IMR-90 (cell line): ENCODE measurements at regions not wholly inside any gene's neighbourhood (a gene's known extent, or its start where the extent isn't known, plus 50 kb on each side); places are given as distances from the start of the nearest gene placed in this dataset.

ENCODE experiments used
- ATAC-seq: fragments of 200-7000 bp; cut with Tn5 transposase; 2 replicates; pipeline ENCODE4 v1.9.1; 2020; ENCODE audit warnings: low read depth, mild to moderate bottlenecking, moderate library complexity
- BruUV-seq: library from RNA; stranded (reverse); fragments of 400-500 nt; replicated peaks from 2 replicates; lab custom pipeline; 2021; lab: Mats Ljungman, UMichigan
- CTCF ChIA-PET: fragments of 300-600 bp; formaldehyde crosslinking; extraction: SDS; loops from one replicate; lab custom pipeline; 2021; ENCODE audit warnings: antibody characterized with exemption; lab: Yijun Ruan, JAX
- POLR2A ChIA-PET: fragments of 300-600 bp; sonication (Branson Sonifier 250); formaldehyde crosslinking; loops from one replicate; lab custom pipeline; 2022; ENCODE audit warnings: antibody characterized with exemption; ENCODE audit not compliant: unreplicated experiment; lab: Charles Lee
- DNase-seq: peaks from one replicate; pipeline ENCODE4 v3.0.0; 2013
- H2AFZ ChIP-seq: replicated peaks from 2 replicates; pipeline ENCODE3; 2013; ENCODE audit warnings: low read length, mild to moderate bottlenecking; ENCODE audit not compliant: poor library complexity
- H2AK5ac ChIP-seq: 2 replicates; pipeline ENCODE4 v1.6.1; 2013; ENCODE audit warnings: low read depth, low read length, inconsistent platforms
- H2AK9ac ChIP-seq: replicated peaks from 2 replicates; pipeline ENCODE3; 2013; ENCODE audit warnings: mild to moderate bottlenecking, low read depth, low read length, moderate library complexity; ENCODE audit not compliant: poor library complexity
- H2BK120ac ChIP-seq: 2 replicates; pipeline ENCODE4 v1.6.1; 2013; ENCODE audit warnings: low read depth, low read length, inconsistent platforms
- H2BK15ac ChIP-seq: 3 replicates; pipeline ENCODE4 v1.6.1; 2013; ENCODE audit warnings: low read depth, low read length, inconsistent platforms
- H2BK20ac ChIP-seq: 2 replicates; pipeline ENCODE4 v1.6.1; 2013; ENCODE audit warnings: low read depth, mild to moderate bottlenecking, inconsistent platforms, low read length, moderate library complexity
- H2BK5ac ChIP-seq: 2 replicates; pipeline ENCODE4 v1.6.1; 2013; ENCODE audit warnings: mild to moderate bottlenecking, low read depth, low read length, inconsistent platforms; ENCODE audit not compliant: poor library complexity, severe bottlenecking
- H3K14ac ChIP-seq: replicated peaks from 2 replicates; pipeline ENCODE4 v1.6.1; 2013; ENCODE audit warnings: low read depth, low read length, inconsistent platforms
- H3K18ac ChIP-seq: 2 replicates; pipeline ENCODE4 v1.6.1; 2013; ENCODE audit warnings: low read depth, low read length, control low read depth
- H3K23ac ChIP-seq: 2 replicates; pipeline ENCODE4 v1.6.1; 2013; ENCODE audit warnings: low read depth, low read length, inconsistent platforms
- H3K27ac ChIP-seq: 2 replicates; pipeline ENCODE4 v1.5.1; 2013; ENCODE audit warnings: mild to moderate bottlenecking, control low read depth, low read length; ENCODE audit not compliant: insufficient read depth
- H3K27me3 ChIP-seq: 2 replicates; pipeline ENCODE4 v1.6.1; 2013; ENCODE audit warnings: low read length; ENCODE audit not compliant: control insufficient read depth, insufficient read depth
- H3K36me3 ChIP-seq: 2 replicates; pipeline ENCODE4 v1.6.1; 2013; ENCODE audit warnings: low read length, mixed read lengths; ENCODE audit not compliant: control insufficient read depth, insufficient read depth
- H3K4ac ChIP-seq: 2 replicates; pipeline ENCODE4 v1.6.1; 2013; ENCODE audit warnings: low read depth, low read length, inconsistent platforms
- H3K4me1 ChIP-seq: 2 replicates; pipeline ENCODE4 v1.6.1; 2013; ENCODE audit warnings: low read length, mixed read lengths; ENCODE audit not compliant: control insufficient read depth, insufficient read depth
- H3K4me2 ChIP-seq: 2 replicates; pipeline ENCODE4 v1.6.1; 2013; ENCODE audit warnings: low read depth, mild to moderate bottlenecking, control low read depth, low read length, moderate library complexity
- H3K4me3 ChIP-seq: 2 replicates; pipeline ENCODE4 v1.5.1; 2013; ENCODE audit warnings: low read depth, mild to moderate bottlenecking, control low read depth, low read length, moderate library complexity; ENCODE audit not compliant: insufficient read depth
- H3K56ac ChIP-seq: 2 replicates; pipeline ENCODE4 v1.6.1; 2013; ENCODE audit warnings: low read length, inconsistent platforms; ENCODE audit not compliant: insufficient read depth; ENCODE audit errors: extremely low read depth
- H3K79me1 ChIP-seq, 2 experiments: 2 replicates each; pipeline ENCODE4 v1.6.1; 2013; ENCODE audit warnings: low read length in 2 of 2, inconsistent platforms in 1 of 2, low read depth in 1 of 2
- H3K9ac ChIP-seq: 2 replicates; pipeline ENCODE4 v1.6.1; 2013; ENCODE audit warnings: low read depth, low read length, control low read depth
- H3K9me1 ChIP-seq: 2 replicates; pipeline ENCODE4 v1.6.1; 2013; ENCODE audit warnings: low read length, inconsistent platforms; ENCODE audit not compliant: insufficient read depth
- H3K9me3 ChIP-seq: 2 replicates; pipeline ENCODE4 v1.6.1; 2013; ENCODE audit warnings: low read length; ENCODE audit not compliant: control insufficient read depth, insufficient read depth
- H4K20me1 ChIP-seq: 2 replicates; pipeline ENCODE4 v1.6.1; 2013; ENCODE audit warnings: low read length, inconsistent platforms; ENCODE audit not compliant: insufficient read depth
- H4K5ac ChIP-seq: 2 replicates; pipeline ENCODE4 v1.6.1; 2013; ENCODE audit warnings: mild to moderate bottlenecking, low read depth, low read length, control low read depth
- H4K8ac ChIP-seq, 2 experiments: 2 replicates each; pipeline ENCODE4 v1.6.1; 2013; ENCODE audit warnings: low read depth in 2 of 2, low read length in 2 of 2, control low read depth in 1 of 2, inconsistent platforms in 1 of 2
- H4K91ac ChIP-seq: 2 replicates; pipeline ENCODE4 v1.6.1; 2013; ENCODE audit warnings: low read depth, low read length, inconsistent platforms; ENCODE audit not compliant: insufficient read depth
- BHLHE40 ChIP-seq: fragments of 150-350 bp; IDR thresholded peaks from 2 replicates; pipeline ENCODE4 v1.6.1; 2016; ENCODE audit warnings: mild to moderate bottlenecking, low read depth, low read length
- CEBPB ChIP-seq: IDR thresholded peaks from 2 replicates; pipeline ENCODE4 v1.6.1; 2012; ENCODE audit warnings: low read depth, low read length, improper control_type of control experiment
- CHD1 ChIP-seq: IDR thresholded peaks from 2 replicates; pipeline ENCODE4 v1.6.1; 2012; ENCODE audit warnings: low read depth, low read length, improper control_type of control experiment
- CTCF ChIP-seq: conservative IDR thresholded peaks from 2 replicates; pipeline ENCODE4 v1.5.1; 2012; ENCODE audit warnings: mild to moderate bottlenecking, low read depth, low read length, improper control_type of control experiment
- ELK1 ChIP-seq: fragments of 150-350 bp; IDR thresholded peaks from 2 replicates; pipeline ENCODE4 v1.6.1; 2016; ENCODE audit warnings: low read depth, mild to moderate bottlenecking, low read length, moderate library complexity, borderline replicate concordance
- FOS ChIP-seq: fragments of 150-350 bp; IDR thresholded peaks from 2 replicates; pipeline ENCODE4 v1.6.1; 2016; ENCODE audit warnings: low read depth, low read length
- MAFK ChIP-seq: IDR thresholded peaks from 2 replicates; pipeline ENCODE4 v1.6.1; 2012; ENCODE audit warnings: low read depth, low read length, improper control_type of control experiment
- MAZ ChIP-seq: IDR thresholded peaks from 2 replicates; pipeline ENCODE4 v1.6.1; 2012; ENCODE audit warnings: low read depth, mild to moderate bottlenecking, low read length, improper control_type of control experiment, moderate library complexity, borderline replicate concordance
- MXI1 ChIP-seq: IDR thresholded peaks from 2 replicates; pipeline ENCODE4 v1.6.1; 2012; ENCODE audit warnings: low read depth, mild to moderate bottlenecking, low read length, moderate library complexity, borderline replicate concordance
- NFE2L2 ChIP-seq: fragments of 150-350 bp; IDR thresholded peaks from 2 replicates; pipeline ENCODE4 v1.6.1; 2016; ENCODE audit warnings: low read depth, mild to moderate bottlenecking, low read length
- POLR2A ChIP-seq: IDR thresholded peaks from 2 replicates; pipeline ENCODE4 v1.6.1; 2012; ENCODE audit warnings: mild to moderate bottlenecking, low read depth, low read length
- RAD21 ChIP-seq: IDR thresholded peaks from 2 replicates; pipeline ENCODE4 v1.6.1; 2012; ENCODE audit warnings: low read length, improper control_type of control experiment
- RCOR1 ChIP-seq: IDR thresholded peaks from 2 replicates; pipeline ENCODE4 v1.6.1; 2012; ENCODE audit warnings: mild to moderate bottlenecking, low read length, improper control_type of control experiment; ENCODE audit not compliant: insufficient replicate concordance
- RFX5 ChIP-seq: IDR thresholded peaks from 2 replicates; pipeline ENCODE4 v1.8.0; 2012; ENCODE audit warnings: low read depth, mild to moderate bottlenecking, low read length, moderate library complexity
- SMC3 ChIP-seq: fragments of 150-350 bp; IDR thresholded peaks from 2 replicates; pipeline ENCODE4 v1.6.1; 2016; ENCODE audit warnings: low read depth, mild to moderate bottlenecking, antibody characterized with exemption, low read length, moderate library complexity
- USF2 ChIP-seq: fragments of 150-350 bp; IDR thresholded peaks from 2 replicates; pipeline ENCODE4 v1.6.1; 2017; ENCODE audit warnings: mild to moderate bottlenecking, antibody characterized with exemption, low read length, low read depth
- WGBS, 2 experiments: methylation state at CpG; one replicate each; pipeline versions ENCODE4 v1.1.5 to v1.1.7; 2013; ENCODE audit warnings: missing lambda C conversion rate in 2 of 2; ENCODE audit not compliant: insufficient read length in 1 of 2; ENCODE audit errors: extremely low coverage in 2 of 2; 5-methylcytosine and 5-hydroxymethylcytosine counted together
- dilution Hi-C: fragments of 300-500 bp; cut with HindIII; formaldehyde crosslinking; loops from one replicate; pipeline ENCODE4 v1.14.3; 2018; ENCODE audit warnings: low sequenced_read_pairs; ENCODE audit not compliant: unreplicated experiment
- in situ Hi-C: fragments of 300-500 bp; cut with MboI; formaldehyde crosslinking; loops from 3 replicates; pipeline ENCODE4 v1.14.3; 2019; ENCODE audit warnings: low sequenced_read_pairs, inconsistent platforms, mixed read lengths
- intact Hi-C: fragments of 100-400 bp; cut with micrococcal nuclease; formaldehyde crosslinking; loops from 2 replicates; pipeline ENCODE4 v1.10.0; 2022

- dilution Hi-C loops, result no loop called here
- intact Hi-C loops, result no loop called here
- Histone ChIP-seq H3K56ac (no peak overlapping the region), H3K4me2 (no peak overlapping the region), H3K9me3 (peaks cover 5% of the 10 kb centered on the region), H2BK20ac (no peak overlapping the region), H3K23ac (no peak overlapping the region), H3K4me3 (no peak overlapping the region), H3K27ac (no peak overlapping the region), H3K4me1 (no peaks in the 10 kb centered on the region), H2AK9ac (no peak overlapping the region), H3K14ac (no peak overlapping the region), H3K9ac (no peak overlapping the region), H4K5ac (no peak overlapping the region), H2BK15ac (no peak overlapping the region), H3K79me1 (no peaks in the 10 kb centered on the region), H2AFZ (no peak overlapping the region), H4K8ac (no peak overlapping the region), H2AK5ac (no peak overlapping the region), H3K36me3 (no peaks in the 10 kb centered on the region), H2BK120ac (no peak overlapping the region), H3K9me1 (no peaks in the 10 kb centered on the region), H3K18ac (no peak overlapping the region), H3K4ac (no peak overlapping the region), H4K91ac (no peak overlapping the region), H4K20me1 (no peaks in the 10 kb centered on the region), H2BK5ac (no peak overlapping the region), H3K27me3 (no peaks in the 10 kb centered on the region)
- ATAC-seq, result no peak
- ChIA-PET POLR2A (no interaction called here), CTCF (no interaction called here)
- no CpG with 5 or more reads among the region's 5 CpGs for WGBS, 2 experiments
- TF ChIP-seq MXI1 (no peak), ELK1 (no peak), CEBPB (no peak), RAD21 (no peak), BHLHE40 (no peak), NFE2L2 (no peak), RFX5 (no peak), USF2 (no peak), MAZ (no peak), CTCF (no peak), POLR2A (no peak), FOS (no peak), RCOR1 (no peak), SMC3 (no peak), MAFK (no peak), CHD1 (no peak)
- BruUV-seq, result no TSS peak
- in situ Hi-C loops, result no loop called here
- no peak for DNase-seq
Measured at GRCh38 chr4:160194716-160195115, 1091.8 kb downstream of the RAPGEF2 start.
